Kidney (tissue), 13 donors: ENCODE measurements at regions not wholly inside any gene's neighbourhood (a gene's known extent, or its start where the extent isn't known, plus 50 kb on each side); places are given as distances from the start of the nearest gene placed in this dataset.

Experiments
- DNase-seq, 5 donors: peaks; one replicate each; pipeline ENCODE4 v3.0.0-alpha.2; 2013 to 2020
- FAIRE-seq: peaks from 2 replicates; lab custom pipeline; 2012; peaks lifted over from hg19 to GRCh38; lab: Jason Lieb, UNC
- H3K27ac ChIP-seq, 2 donors: one replicate each; pipeline ENCODE4 v1.7.0; 2013; ENCODE audit warnings: low read depth in 2 of 2, low read length in 2 of 2, inconsistent platforms in 1 of 2
- H3K27me3 ChIP-seq: one replicate; pipeline ENCODE4 v1.7.1; 2013; ENCODE audit warnings: low read length, inconsistent platforms; ENCODE audit not compliant: control insufficient read depth, insufficient read depth
- H3K36me3 ChIP-seq, 3 donors: one replicate each; pipeline versions ENCODE4 v1.7.0 to v1.7.1; 2013; ENCODE audit warnings: low read length in 3 of 3, control low read depth in 1 of 3, inconsistent platforms in 1 of 3; ENCODE audit not compliant: insufficient read depth in 3 of 3, control insufficient read depth in 2 of 3
- H3K4me1 ChIP-seq, 3 donors: one replicate each; pipeline versions ENCODE4 v1.7.0 to v1.7.1; 2013; ENCODE audit warnings: low read length in 3 of 3, inconsistent platforms in 1 of 3, low read depth in 1 of 3; ENCODE audit not compliant: control insufficient read depth in 2 of 3, insufficient read depth in 2 of 3
- H3K4me3 ChIP-seq, 3 donors: one replicate each; pipeline versions ENCODE4 v1.7.0 to v1.8.1; 2013; ENCODE audit warnings: low read length in 3 of 3, control low read depth in 1 of 3, inconsistent platforms in 1 of 3
- H3K9ac ChIP-seq, 3 donors: one replicate each; pipeline versions ENCODE4 v1.7.0 to v1.7.1; 2013; ENCODE audit warnings: low read length in 3 of 3, control low read depth in 1 of 3, inconsistent platforms in 1 of 3
- H3K9me3 ChIP-seq, 3 donors: one replicate each; pipeline versions ENCODE4 v1.7.0 to v1.7.1; 2013; ENCODE audit warnings: low read length in 3 of 3, control low read depth in 1 of 3, inconsistent platforms in 1 of 3; ENCODE audit not compliant: control insufficient read depth in 2 of 3, insufficient read depth in 1 of 3
- intact Hi-C: fragments of 100-400 bp; cut with DNase I; formaldehyde crosslinking; loops from one replicate; pipeline ENCODE4 v1.11.1; 2022
- TF ChIP-seq, protein P1 (sequence below): IDR thresholded peaks from 3 replicates; pipeline ENCODE4 v1.5.1; 2012; ENCODE audit warnings: mild to moderate bottlenecking, moderate library complexity, borderline replicate concordance; ENCODE audit not compliant: insufficient read depth; ENCODE audit errors: extremely low read depth
- donor health status: control.
- donor health status: control.
- donor health status: control.
- donor health status: control.
- donor health status: control.
- donor health status: DM: yes; HTN: yes; CAD: no.
- donor health status: Normal renal cell carcinoma (clear cell type).

DNA sequence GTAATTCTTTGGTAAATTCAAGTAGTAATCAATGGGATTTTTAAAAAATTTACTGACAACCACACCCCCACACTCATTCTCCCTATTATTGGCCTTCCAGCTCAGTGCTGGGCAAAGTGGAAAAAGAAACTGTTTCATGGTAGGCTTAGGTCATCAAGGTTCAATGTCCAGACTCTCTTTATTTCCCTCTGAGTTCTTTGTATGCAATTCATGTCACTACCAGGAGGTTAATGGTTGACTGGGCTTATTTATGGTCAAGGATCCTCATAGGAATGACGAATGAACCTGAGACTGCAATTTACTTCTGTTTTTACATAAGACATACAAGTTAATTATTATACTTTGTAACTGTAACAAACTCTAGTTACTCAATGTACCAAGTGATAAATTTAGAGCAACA, 403.2 kb downstream of the KLHL13 start:
- intact Hi-C loops = no loop called here
- no peaks in the 10 kb centered on the region for H3K4me1 ChIP-seq
- no peaks in the 10 kb centered on the region for H3K36me3 ChIP-seq
- no peak overlapping the region for H3K9ac ChIP-seq
- DNase-seq (peak in 2 of 5 donors; percentile 48 to 62), FAIRE-seq (peak; percentile 99)
- TF ChIP-seq, protein P1, sequence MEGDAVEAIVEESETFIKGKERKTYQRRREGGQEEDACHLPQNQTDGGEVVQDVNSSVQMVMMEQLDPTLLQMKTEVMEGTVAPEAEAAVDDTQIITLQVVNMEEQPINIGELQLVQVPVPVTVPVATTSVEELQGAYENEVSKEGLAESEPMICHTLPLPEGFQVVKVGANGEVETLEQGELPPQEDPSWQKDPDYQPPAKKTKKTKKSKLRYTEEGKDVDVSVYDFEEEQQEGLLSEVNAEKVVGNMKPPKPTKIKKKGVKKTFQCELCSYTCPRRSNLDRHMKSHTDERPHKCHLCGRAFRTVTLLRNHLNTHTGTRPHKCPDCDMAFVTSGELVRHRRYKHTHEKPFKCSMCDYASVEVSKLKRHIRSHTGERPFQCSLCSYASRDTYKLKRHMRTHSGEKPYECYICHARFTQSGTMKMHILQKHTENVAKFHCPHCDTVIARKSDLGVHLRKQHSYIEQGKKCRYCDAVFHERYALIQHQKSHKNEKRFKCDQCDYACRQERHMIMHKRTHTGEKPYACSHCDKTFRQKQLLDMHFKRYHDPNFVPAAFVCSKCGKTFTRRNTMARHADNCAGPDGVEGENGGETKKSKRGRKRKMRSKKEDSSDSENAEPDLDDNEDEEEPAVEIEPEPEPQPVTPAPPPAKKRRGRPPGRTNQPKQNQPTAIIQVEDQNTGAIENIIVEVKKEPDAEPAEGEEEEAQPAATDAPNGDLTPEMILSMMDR = no peak
- H3K27me3 ChIP-seq = no peaks in the 10 kb centered on the region
- H3K27ac ChIP-seq = no peak overlapping the region
- no peaks in the 10 kb centered on the region for H3K9me3 ChIP-seq
- H3K4me3 ChIP-seq = no peak overlapping the region

DNA sequence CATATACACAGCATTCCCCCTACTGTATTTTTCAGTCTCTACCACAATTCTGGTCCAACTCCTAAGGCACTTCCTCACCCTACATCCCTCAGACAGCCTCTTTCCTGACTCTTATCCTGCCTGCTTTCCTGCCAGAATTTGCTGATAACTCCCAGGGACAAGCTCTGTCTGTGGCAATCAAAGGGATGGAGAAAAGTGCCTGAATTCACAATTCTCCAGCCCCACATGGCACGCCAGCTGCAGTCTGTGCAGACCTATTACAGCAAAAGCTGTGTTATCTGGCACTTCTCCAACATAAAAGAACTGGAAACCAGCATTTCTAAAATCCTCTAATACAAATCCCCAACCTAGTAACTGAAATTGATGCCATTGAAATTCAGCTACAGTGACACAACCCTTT, 404.8 kb downstream of the KLHL13 start:
- no peaks in the 10 kb centered on the region for H3K36me3 ChIP-seq
- DNase-seq = no peak
- TF ChIP-seq, protein P1 = no peak
- intact Hi-C loops = no loop called here
- FAIRE-seq = no peak
- H3K27ac ChIP-seq = no peak overlapping the region
- H3K9ac ChIP-seq = no peak overlapping the region
- H3K27me3 ChIP-seq = no peaks in the 10 kb centered on the region
- H3K4me3 ChIP-seq = no peak overlapping the region
- H3K4me1 ChIP-seq = no peaks in the 10 kb centered on the region
- no peaks in the 10 kb centered on the region for H3K9me3 ChIP-seq

DNA sequence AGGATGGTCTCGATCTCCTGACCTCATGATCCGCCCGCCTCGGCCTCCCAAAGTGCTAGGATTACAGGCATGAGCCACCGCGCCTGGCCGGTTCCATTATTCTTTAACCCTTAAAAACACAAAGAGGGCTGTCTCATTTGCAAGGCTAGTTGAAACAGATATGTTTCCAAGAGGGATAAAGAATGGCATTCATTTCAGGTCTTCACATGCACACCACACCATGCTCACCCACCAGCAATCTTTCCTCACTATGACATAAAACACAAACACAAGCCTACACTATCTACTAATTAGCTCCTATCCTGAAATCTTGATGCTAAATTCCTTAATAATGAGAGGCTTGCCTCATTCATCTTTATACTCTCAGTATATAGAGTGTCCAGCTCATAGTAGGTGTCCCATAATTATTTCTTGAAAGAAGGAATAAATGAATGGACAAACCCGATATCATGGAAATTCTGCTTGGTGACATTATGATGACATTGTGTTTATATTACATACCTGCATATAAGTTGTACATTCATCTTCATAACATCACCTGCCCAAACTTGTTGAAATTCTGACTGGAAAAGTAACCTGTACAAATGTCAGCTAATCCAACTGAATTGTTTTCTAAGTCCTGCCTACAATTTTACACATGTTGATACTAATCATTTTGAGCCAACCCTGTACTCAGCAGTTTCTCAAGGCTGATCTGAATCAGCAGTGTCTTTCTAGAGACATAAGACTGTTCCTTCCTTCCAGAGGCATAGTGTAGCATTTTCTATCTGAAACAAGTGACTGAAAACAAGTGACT, 408.5 kb downstream of the KLHL13 start:
- Histone ChIP-seq H3K9me3 (no peaks in the 10 kb centered on the region), H3K9ac (no peak overlapping the region), H3K4me3 (no peak overlapping the region), H3K27me3 (no peaks in the 10 kb centered on the region), H3K27ac (no peak overlapping the region), H3K4me1 (no peaks in the 10 kb centered on the region), H3K36me3 (no peaks in the 10 kb centered on the region)
- TF ChIP-seq, protein P1 = no peak
- intact Hi-C loops = no loop called here
- FAIRE-seq = no peak
- DNase-seq = no peak
